Esophagus muscularis mucosa (tissue), 4 donors: ENCODE measurements at regions not wholly inside any gene's neighbourhood (a gene's known extent, or its start where the extent isn't known, plus 50 kb on each side); places are given as distances from the start of the nearest gene placed in this dataset.

Experiments used
- DNase-seq: peaks from one replicate; pipeline ENCODE4 v3.0.0-alpha.2; 2017; ENCODE audit errors: extremely low spot score
- H3K27ac ChIP-seq, 4 donors: fragments of 200-600 bp; sonication (generic); replicated peaks in 1 of 4; 1 replicate in 3 of 4; 2 replicates in 1 of 4; pipeline ENCODE4 v1.5.1; 2016 to 2019; ENCODE audit warnings: mild to moderate bottlenecking in 1 of 4
- H3K27me3 ChIP-seq, 4 donors: fragments of 200-600 bp; sonication (generic); one replicate each; pipeline versions ENCODE4 v1.5.1 to v1.6.0; 2016 to 2019
- H3K36me3 ChIP-seq, 4 donors: fragments of 200-600 bp; sonication (generic); one replicate each; pipeline ENCODE4 v1.5.1; 2016 to 2019
- H3K4me1 ChIP-seq, 4 donors: fragments of 200-600 bp; sonication (generic); one replicate each; pipeline ENCODE4 v1.5.1; 2016 to 2019
- H3K4me3 ChIP-seq, 4 donors: fragments of 200-600 bp; sonication (generic); 1 replicate in 2 of 4; 2 replicates in 2 of 4; pipeline ENCODE4 v1.5.1; 2016 to 2019; ENCODE audit warnings: mild to moderate bottlenecking in 4 of 4, moderate library complexity in 1 of 4
- H3K9me3 ChIP-seq, 4 donors: fragments of 200-600 bp; sonication (generic); 1 replicate in 3 of 4; 2 replicates in 1 of 4; pipeline ENCODE4 v1.5.1; 2016 to 2019
- EP300 ChIP-seq: sonication (generic); formaldehyde crosslinking; IDR thresholded peaks from one replicate; pipeline ENCODE4 v1.6.1; 2017; ENCODE audit warnings: antibody characterized with exemption
- POLR2A ChIP-seq: fragments of 450-650 bp; IDR thresholded peaks from one replicate; pipeline ENCODE4 v1.6.1; 2017; ENCODE audit warnings: antibody characterized with exemption, moderate library complexity, mild to moderate bottlenecking, low read depth
- POLR2AphosphoS5 ChIP-seq, 2 donors: sonication (generic); formaldehyde crosslinking; IDR thresholded peaks; one replicate each; pipeline ENCODE4 v1.6.1; 2017; ENCODE audit warnings: antibody characterized with exemption in 2 of 2
- WGBS: methylation state at CpG from one replicate; pipeline ENCODE4 v1.1.5; 2018; 5-methylcytosine and 5-hydroxymethylcytosine counted together
- intact Hi-C: fragments of 100-400 bp; cut with DNase I; formaldehyde crosslinking; loops from one replicate; pipeline ENCODE4 v1.15.1; 2023
- TF ChIP-seq, protein P1 (sequence below), 3 experiments: fragments of 200-600 bp in 2 of 3; fragments of 450-650 bp in 1 of 3; sonication (generic) in 2 of 3; IDR thresholded peaks; one replicate each; pipeline ENCODE4 v1.5.1; 2017 to 2019; ENCODE audit warnings: antibody characterized with exemption in 3 of 3, mild to moderate bottlenecking in 2 of 3, moderate library complexity in 1 of 3

DNA sequence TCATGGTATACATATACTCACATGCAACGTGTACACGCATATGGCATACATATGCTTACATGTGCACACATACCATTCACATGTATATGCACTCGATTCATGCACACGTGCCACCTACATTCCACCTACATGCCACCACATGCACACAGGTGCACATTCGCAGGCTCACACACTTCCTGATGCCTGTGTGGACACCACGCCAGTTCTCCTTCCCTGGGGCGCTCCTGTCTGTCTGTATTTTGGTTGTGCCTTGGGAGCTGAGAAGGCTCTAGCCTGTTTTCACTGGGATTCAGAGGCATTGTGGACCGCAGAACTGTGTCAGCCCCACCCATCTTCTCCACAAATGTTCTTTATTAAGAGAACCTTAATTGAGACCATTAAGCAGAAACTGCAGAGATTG lies 96.6 kb upstream of the CTDP1 start:
- Histone ChIP-seq H3K9me3 (no peaks in the 10 kb centered on the region), H3K4me1 (peaks cover 1 to 16% (median 11%) of the 10 kb centered on the region in 4 donors), H3K36me3 (no peaks in the 10 kb centered on the region), H3K27ac (no peak overlapping the region), H3K4me3 (no peak overlapping the region), H3K27me3 (no peaks in the 10 kb centered on the region)
- TF ChIP-seq, protein P1, sequence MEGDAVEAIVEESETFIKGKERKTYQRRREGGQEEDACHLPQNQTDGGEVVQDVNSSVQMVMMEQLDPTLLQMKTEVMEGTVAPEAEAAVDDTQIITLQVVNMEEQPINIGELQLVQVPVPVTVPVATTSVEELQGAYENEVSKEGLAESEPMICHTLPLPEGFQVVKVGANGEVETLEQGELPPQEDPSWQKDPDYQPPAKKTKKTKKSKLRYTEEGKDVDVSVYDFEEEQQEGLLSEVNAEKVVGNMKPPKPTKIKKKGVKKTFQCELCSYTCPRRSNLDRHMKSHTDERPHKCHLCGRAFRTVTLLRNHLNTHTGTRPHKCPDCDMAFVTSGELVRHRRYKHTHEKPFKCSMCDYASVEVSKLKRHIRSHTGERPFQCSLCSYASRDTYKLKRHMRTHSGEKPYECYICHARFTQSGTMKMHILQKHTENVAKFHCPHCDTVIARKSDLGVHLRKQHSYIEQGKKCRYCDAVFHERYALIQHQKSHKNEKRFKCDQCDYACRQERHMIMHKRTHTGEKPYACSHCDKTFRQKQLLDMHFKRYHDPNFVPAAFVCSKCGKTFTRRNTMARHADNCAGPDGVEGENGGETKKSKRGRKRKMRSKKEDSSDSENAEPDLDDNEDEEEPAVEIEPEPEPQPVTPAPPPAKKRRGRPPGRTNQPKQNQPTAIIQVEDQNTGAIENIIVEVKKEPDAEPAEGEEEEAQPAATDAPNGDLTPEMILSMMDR (IDR thresholded peaks at IDR 0.05), result no peak
- TF ChIP-seq EP300 (no peak), POLR2A (no peak), POLR2AphosphoS5 (IDR thresholded peaks at IDR 0.05) (no peak)
- intact Hi-C loops, result no loop called here
- DNase-seq, result no peak
- 87% methylated on average over 8 of the region's 8 CpGs for WGBS

DNA sequence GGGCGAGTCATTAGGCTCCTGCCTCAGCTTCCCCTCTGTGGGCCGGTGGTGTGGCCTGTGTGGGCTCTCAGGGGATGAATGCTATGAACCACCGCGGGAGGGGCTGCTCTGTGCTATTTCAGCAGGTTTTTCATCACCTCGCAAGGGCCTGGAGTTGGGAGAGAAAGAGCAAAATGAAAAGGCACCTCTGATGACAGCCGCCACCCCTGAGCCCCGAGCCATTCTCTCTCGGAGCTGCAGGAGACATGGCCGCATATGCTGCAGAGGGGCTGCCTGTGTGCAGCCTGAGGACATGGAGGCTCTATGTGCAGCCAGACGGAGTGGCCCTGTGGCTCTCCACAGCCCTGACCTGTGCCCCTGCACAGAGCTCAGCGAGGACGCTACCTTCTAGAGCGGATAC lies 96.2 kb upstream of the CTDP1 start:
- intact Hi-C loops, result no loop called here
- Histone ChIP-seq H3K4me3 (no peak overlapping the region), H3K4me1 (peaks cover 2 to 16% (median 12%) of the 10 kb centered on the region in 4 donors), H3K27me3 (no peaks in the 10 kb centered on the region), H3K27ac (no peak overlapping the region), H3K9me3 (no peaks in the 10 kb centered on the region), H3K36me3 (no peaks in the 10 kb centered on the region)
- no peak for DNase-seq
- 80% methylated on average over 4 of the region's 13 CpGs for WGBS
- TF ChIP-seq EP300 (no peak), POLR2AphosphoS5 (IDR thresholded peaks at IDR 0.05) (no peak), POLR2A (no peak)
- TF ChIP-seq, protein P1 (IDR thresholded peaks at IDR 0.05), result no peak

DNA sequence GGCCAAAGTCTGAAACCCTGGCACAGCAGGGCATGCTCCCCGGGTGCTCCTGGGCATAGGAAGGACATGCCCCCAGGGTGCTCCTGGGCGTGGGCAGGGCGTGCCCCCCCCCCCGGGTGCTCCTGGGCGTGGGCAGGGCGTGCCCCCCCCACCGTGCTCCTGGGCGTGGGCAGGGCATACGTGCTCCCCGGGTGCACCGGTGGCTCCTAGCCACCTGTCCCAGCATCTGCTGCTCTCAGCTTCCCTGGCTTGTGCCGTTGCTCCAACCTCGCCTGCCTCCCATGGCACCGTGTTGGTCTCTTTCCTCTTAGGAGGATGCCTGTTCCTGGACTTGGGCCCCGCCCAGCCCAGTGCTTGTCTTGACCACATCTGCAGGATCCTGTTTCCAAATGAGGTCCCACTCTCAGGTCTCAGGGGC lies 95.6 kb upstream of the CTDP1 start:
- Histone ChIP-seq H3K27me3 (no peaks in the 10 kb centered on the region), H3K4me3 (no peak overlapping the region), H3K36me3 (no peaks in the 10 kb centered on the region), H3K9me3 (no peaks in the 10 kb centered on the region), H3K27ac (no peak overlapping the region), H3K4me1 (peaks cover 6 to 20% (median 18%) of the 10 kb centered on the region in 4 donors)
- TF ChIP-seq POLR2AphosphoS5 (IDR thresholded peaks at IDR 0.05) (no peak), POLR2A (no peak), EP300 (no peak)
- TF ChIP-seq, protein P1 (IDR thresholded peaks at IDR 0.05), result no peak
- DNase-seq, result no peak
- intact Hi-C loops, result no loop called here
- WGBS, result 76% methylated on average over 7 of the region's 15 CpGs

DNA sequence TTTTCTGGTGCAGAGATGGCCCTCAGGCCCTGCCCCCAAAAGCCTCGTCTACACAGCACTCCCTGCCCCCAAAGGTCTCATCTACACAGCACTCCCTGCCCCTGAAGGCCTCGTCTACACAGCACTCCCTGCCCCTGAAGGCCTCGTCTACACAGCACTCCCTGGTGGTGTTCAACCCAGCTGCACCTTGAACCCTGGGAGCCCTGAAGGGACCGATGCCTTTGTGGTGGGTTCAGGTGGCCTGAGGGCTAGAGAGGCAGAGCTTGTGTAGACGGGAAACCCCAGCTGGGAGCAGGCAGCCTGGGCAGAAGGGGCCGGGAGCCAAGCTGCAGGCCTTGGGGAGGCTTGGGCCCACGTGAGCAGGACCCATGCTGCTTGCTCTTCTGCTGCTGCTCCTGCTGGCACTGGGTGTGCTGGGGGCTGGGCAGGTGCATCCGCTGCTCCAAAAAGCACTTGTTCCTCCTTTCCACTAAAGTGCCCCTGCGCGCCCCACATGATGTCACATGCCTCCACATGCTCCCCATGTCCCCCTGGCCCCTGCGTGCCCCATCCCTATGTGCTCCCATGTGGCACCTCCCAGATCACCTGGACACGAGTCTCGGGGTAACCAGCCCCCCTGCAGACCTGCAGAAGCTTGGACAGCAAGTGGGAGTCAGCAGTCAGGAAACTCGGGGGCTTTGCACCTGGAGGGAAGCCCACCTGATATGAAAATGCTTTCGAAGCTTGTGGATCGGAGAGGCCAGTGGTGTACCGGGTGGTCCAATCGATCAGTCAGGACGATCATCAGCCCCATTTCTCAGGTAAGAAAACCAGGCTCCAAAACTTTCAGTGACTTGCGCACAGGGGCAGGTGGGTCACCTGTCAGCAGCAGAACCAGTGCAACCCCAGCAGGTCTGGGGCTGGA lies 94.9 kb upstream of the CTDP1 start:
- Histone ChIP-seq H3K27me3 (no peaks in the 10 kb centered on the region), H3K27ac (no peak overlapping the region), H3K4me3 (no peak overlapping the region), H3K9me3 (no peaks in the 10 kb centered on the region), H3K36me3 (no peaks in the 10 kb centered on the region), H3K4me1 (peaks cover 13 to 27% (median 25%) of the 10 kb centered on the region in 4 donors)
- no peak for TF ChIP-seq POLR2AphosphoS5 (IDR thresholded peaks at IDR 0.05)
- TF ChIP-seq, protein P1 (IDR thresholded peaks at IDR 0.05), result no peak
- TF ChIP-seq EP300, result no peak
- TF ChIP-seq POLR2A, result no peak
- DNase-seq, result no peak
- WGBS, result 86% methylated on average over 9 of the region's 20 CpGs
- intact Hi-C loops, result no loop called here
